ENCODE measurements at regions not wholly inside any gene's neighbourhood (a gene's known extent, or its start where the extent isn't known, plus 50 kb on each side); places are given as distances from the start of the nearest gene placed in this dataset.

GRCh38 chr7:13312307-13312706 is 624.9 kb downstream of the ARL4A start:
- Histone ChIP-seq H3K27ac (no peak overlapping the region), H3K27me3 (ENCODE audit: insufficient read depth in 3 of 3, low read length in 2 of 3) (no peaks in the 10 kb centered on the region), H3K36me3 (ENCODE audit: insufficient read depth in 1 of 2, low read depth in 1 of 2) (no peaks in the 10 kb centered on the region), H3K9me3 (no peaks in the 10 kb centered on the region), H3K4me3 (no peak overlapping the region), H3K4me1 (no peaks in the 10 kb centered on the region)
- no peak for TF ChIP-seq CTCF (IDR thresholded peaks at IDR 0.05)
- 86 to 89% (median 89%) methylated on average over 5 of the region's 5 CpGs for WGBS, 3 donors
- intact Hi-C loops (cut with DNase I) = loop anchor here in 1 of 2 donors (5.0 kb wide), 1 partner anchor 1510 kb away; no protein-coding TSS in a partner anchor
- DNase-seq (no peak), ATAC-seq (no peak)

GRCh38 chr7:13320333-13320732 is 632.9 kb downstream of the ARL4A start:
- ATAC-seq (no peak), DNase-seq (no peak)
- Histone ChIP-seq H3K9me3 (no peaks in the 10 kb centered on the region), H3K27me3 (ENCODE audit: insufficient read depth in 3 of 3, low read length in 2 of 3) (no peaks in the 10 kb centered on the region), H3K4me1 (peaks cover 3% of the 10 kb centered on the region), H3K36me3 (ENCODE audit: insufficient read depth in 1 of 2, low read depth in 1 of 2) (no peaks in the 10 kb centered on the region), H3K4me3 (no peak overlapping the region), H3K27ac (no peak overlapping the region)
- TF ChIP-seq CTCF (IDR thresholded peaks at IDR 0.05) = no peak
- intact Hi-C loops (cut with DNase I) = no loop called here

GRCh38 chr7:13321316-13321715 is 633.9 kb downstream of the ARL4A start:
- no peak overlapping the region for H3K27ac ChIP-seq
- no peaks in the 10 kb centered on the region for H3K9me3 ChIP-seq
- no peak for ATAC-seq
- no peaks in the 10 kb centered on the region for H3K27me3 ChIP-seq (ENCODE audit: insufficient read depth in 3 of 3, low read length in 2 of 3)
- peaks cover 3% of the 10 kb centered on the region for H3K4me1 ChIP-seq
- intact Hi-C loops (cut with DNase I) = no loop called here
- no peaks in the 10 kb centered on the region for H3K36me3 ChIP-seq (ENCODE audit: insufficient read depth in 1 of 2, low read depth in 1 of 2)
- WGBS, 3 donors = 15 to 19% (median 16%) methylated on average over 2 of the region's 2 CpGs
- DNase-seq = no peak
- no peak overlapping the region for H3K4me3 ChIP-seq
- no peak for TF ChIP-seq CTCF (IDR thresholded peaks at IDR 0.05)

- ATAC-seq (no peak), DNase-seq (no peak)
- Histone ChIP-seq H3K4me1 (peaks cover 3% of the 10 kb centered on the region), H3K9me3 (no peaks in the 10 kb centered on the region), H3K27ac (no peak overlapping the region), H3K27me3 (ENCODE audit: insufficient read depth in 3 of 3, low read length in 2 of 3) (no peaks in the 10 kb centered on the region), H3K4me3 (no peak overlapping the region), H3K36me3 (ENCODE audit: insufficient read depth in 1 of 2, low read depth in 1 of 2) (no peaks in the 10 kb centered on the region)
- 33 to 41% (median 34%) methylated on average over 5 of the region's 5 CpGs for WGBS, 3 donors
- intact Hi-C loops (cut with DNase I) = no loop called here
- no peak for TF ChIP-seq CTCF (IDR thresholded peaks at IDR 0.05)
Observed at GRCh38 chr7:13322126-13322525, 634.7 kb downstream of the ARL4A start.

GRCh38 chr7:13327669-13328068 is 640.2 kb downstream of the ARL4A start:
- Histone ChIP-seq H3K9me3 (no peaks in the 10 kb centered on the region), H3K27ac (no peak overlapping the region), H3K4me3 (no peak overlapping the region), H3K36me3 (ENCODE audit: insufficient read depth in 1 of 2, low read depth in 1 of 2) (no peaks in the 10 kb centered on the region), H3K27me3 (ENCODE audit: insufficient read depth in 3 of 3, low read length in 2 of 3) (no peaks in the 10 kb centered on the region), H3K4me1 (no peaks in the 10 kb centered on the region)
- 25 to 39% (median 29%) methylated on average over 1 of the region's 1 CpG for WGBS, 3 donors
- DNase-seq (no peak), ATAC-seq (no peak)
- intact Hi-C loops (cut with DNase I) = no loop called here
- TF ChIP-seq CTCF (IDR thresholded peaks at IDR 0.05) = no peak

All from psoas muscle (tissue), 7 donors.